Inferior parietal cortex (tissue), 1 donor: ENCODE measurements at regions not wholly inside any gene's neighbourhood (a gene's known extent, or its start where the extent isn't known, plus 50 kb on each side); places are given as distances from the start of the nearest gene placed in this dataset.

ENCODE experiments used
- DNase-seq: peaks from one replicate; pipeline ENCODE4 v3.0.0-alpha.2; 2016; ENCODE audit errors: extremely low spot score

DNA sequence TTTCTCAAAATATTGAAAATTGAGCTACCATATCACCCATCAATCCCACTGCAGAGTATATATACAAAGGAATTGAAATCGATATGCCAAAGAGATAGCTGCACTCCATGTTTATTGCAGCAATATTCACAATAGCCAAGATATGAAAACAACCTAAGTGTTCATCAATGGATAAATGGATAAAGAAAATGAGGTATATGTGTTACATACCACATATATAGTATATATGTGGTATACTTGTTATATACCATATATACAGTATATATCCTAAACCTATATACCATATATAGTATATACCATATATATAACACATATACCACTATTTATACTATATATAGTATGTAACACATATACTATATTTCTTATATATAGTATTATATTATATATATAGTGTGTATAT lies 313.3 kb downstream of the ZNF608 start:
- DNase-seq: no peak

DNA sequence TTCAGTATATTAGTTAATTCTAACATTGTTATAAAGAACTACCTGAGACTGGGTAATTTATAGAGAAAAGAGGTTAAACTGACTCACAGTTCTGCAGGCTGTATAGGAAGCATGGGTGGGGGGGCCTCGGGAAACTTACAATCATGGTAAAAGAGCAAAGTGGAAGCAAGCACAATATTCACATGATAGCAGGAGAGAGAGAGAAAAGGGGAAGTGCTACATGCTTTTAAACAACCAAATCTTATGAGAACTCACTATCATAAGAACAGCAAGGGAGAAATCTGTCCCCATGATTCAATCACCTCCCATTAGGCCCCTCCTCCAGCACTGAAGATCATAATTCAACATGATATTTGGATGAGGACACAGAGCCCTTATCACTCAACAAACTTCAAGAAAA lies 324.9 kb downstream of the ZNF608 start:
- DNase-seq: no peak

GRCh38 chr5:124420952-124421351 lies 325.5 kb downstream of the ZNF608 start:
- DNase-seq: no peak

- DNase-seq: no peak
Observed at GRCh38 chr5:124419531-124419930, 326.9 kb downstream of the ZNF608 start.

DNA sequence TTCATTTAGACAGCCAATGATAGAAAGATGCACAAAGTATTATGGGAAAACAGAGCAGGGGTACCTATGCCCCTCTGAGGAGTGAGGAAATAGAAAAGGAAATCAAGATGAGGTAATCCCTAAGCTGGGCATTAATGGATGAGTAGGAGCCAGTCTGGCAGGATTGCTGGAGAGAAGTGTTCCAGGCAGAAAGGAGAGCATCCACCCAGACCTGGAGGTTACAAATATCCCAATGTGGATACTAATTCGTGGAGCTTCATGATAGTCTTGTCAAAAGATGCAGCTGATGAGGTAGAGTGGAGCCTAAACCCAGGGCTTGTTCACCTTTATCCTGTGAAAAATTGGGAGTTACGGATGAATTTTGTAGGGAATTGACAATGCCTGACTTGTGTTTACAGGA lies 328.0 kb downstream of the ZNF608 start:
- DNase-seq: no peak

DNA sequence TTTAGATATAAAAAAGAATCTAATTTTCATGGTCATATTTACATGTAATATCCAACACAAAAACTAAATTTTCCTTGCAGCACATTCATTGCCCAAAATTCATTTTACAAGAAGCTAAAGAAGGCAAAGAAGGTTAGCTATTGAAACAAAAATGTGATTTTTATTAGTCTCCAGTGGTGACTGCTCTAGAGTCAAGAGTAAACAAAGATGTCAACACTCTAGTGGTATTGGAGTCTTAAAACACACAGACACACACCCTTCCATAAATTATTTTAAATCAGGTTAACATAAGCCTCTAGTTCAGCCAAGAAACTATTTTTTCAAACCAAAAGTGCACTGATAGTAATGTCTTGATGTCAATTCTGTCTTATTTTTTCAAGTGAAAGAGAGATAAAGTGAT lies 329.2 kb downstream of the ZNF608 start:
- DNase-seq: no peak

DNA sequence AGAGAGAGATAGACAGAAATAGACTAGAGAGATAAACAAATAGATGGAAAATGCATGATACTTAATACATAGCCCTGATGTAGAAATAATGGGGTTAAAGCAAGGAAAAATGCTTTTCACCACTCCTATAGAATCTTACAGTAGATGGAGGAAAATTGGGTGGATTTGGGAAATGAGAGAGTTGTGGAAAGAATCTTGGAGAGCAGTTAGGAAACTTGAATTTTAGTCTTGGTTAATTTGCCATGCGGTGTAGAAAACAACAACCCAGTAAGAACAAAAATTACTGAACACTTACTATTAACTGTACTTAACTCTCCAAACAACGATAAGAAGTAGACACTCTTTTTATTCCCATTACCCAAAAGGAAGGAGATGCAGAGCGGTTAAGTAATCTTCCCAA lies 329.8 kb downstream of the ZNF608 start:
- DNase-seq: no peak

- no peak for DNase-seq
Observed at GRCh38 chr5:124414973-124415372, 331.5 kb downstream of the ZNF608 start.

GRCh38 chr5:124410539-124411488 lies 335.6 kb downstream of the ZNF608 start:
- DNase-seq: no peak

GRCh38 chr5:124408738-124409453 lies 337.5 kb downstream of the ZNF608 start:
- no peak for DNase-seq

- no peak for DNase-seq
Observed at GRCh38 chr5:124404796-124405195, 341.6 kb downstream of the ZNF608 start.

DNA sequence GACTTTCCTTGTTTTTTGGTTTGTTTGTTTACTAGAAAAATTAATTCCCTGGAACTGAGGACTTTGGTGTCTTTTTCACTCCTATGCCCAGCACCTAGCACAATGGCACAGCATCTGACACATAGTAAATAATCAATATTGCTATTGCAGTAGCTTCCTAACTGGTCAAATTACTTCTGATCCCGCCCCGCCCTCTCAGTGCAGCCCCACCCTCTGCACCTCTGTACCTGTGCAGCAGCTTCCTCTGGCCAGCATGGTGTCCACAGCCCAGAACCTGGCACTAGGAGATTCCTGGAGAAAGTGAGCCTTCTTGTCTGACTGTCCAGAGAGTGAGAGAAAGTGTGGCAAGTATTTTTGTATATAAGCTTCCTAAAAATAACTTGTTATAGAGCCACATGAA lies 343.2 kb downstream of the ZNF608 start:
- DNase-seq: no peak

- no peak for DNase-seq
Observed at GRCh38 chr5:124402144-124402581, 344.3 kb downstream of the ZNF608 start.

- DNase-seq: no peak
Observed at GRCh38 chr5:124401476-124402143, 344.8 kb downstream of the ZNF608 start.

DNA sequence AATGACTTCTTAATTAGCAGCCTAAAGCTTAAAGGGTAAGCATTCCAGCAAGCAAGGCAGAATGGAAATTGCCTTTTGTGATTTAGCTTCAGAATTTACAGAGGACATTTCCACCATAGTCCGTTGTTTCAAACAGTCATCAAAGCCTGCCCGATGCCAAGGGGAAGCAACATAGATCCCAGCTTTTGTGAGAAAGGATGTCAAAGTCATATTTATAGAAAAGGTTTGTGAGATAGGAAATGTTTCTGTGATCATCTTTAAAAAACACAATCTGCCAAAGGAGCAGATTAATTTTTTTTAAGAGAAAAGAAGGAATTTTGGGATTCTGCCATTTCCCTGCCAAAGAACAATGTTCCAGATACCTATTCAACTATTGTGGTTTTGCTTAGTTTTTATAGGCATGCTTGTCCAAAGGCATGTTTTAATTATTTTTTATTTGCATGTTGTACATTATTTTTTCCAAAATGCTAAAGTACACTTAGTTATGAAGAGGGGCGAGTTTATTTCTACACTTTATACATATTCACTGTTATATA lies 346.9 kb downstream of the ZNF608 start:
- no peak for DNase-seq

- no peak for DNase-seq
Observed at GRCh38 chr5:124398460-124398859, 348.0 kb downstream of the ZNF608 start.

DNA sequence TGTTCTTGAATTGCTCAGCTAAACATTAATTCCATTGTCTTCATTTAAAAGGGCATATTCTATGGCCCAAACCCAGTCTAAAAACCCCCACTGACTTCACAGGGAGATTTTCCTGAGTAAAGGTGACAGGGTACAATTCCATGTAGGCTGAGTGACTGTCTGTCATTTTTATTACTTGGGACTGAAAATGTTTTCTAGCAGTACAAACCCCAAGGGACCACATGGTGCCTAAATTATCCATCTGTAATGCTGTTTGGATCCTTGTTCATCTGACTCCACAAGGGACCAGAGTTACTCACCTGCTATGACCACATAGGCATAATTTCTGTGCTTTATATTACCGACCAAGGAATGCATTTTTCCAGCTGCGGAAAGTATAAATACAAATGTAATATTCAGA lies 349.1 kb downstream of the ZNF608 start:
- DNase-seq: no peak

GRCh38 chr5:124395926-124396325 lies 350.5 kb downstream of the ZNF608 start:
- DNase-seq: peak; percentile 39

- DNase-seq: peak; percentile 59
Observed at GRCh38 chr5:124395287-124395686, 351.2 kb downstream of the ZNF608 start.

DNA sequence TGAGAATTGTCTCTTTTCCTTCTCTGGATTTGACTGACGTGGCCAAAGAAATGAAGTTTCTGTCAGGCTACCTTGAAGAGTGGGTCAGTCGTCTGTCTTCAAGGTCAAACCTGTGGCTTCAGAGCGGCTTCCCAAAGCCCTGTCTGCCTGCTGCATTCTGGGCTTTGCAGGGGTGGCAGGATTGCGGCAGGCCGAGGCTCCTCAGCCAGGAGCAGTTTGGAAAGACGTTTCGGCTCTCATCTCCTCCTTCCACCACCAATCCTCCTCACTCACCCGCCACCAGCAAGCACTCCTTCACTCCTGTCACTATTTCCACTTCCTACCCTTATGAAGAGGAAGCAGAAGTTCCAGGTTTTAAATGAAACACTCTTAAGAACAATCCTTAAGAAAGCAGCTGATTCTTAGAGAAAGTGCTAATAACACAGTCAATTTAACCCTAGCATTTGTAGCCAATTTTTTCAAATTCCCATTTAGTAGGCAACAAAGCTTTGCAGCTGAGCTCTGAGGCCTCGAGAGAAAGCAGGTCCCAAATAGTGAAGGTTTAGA lies 351.7 kb downstream of the ZNF608 start:
- peak; percentile 42 for DNase-seq

DNA sequence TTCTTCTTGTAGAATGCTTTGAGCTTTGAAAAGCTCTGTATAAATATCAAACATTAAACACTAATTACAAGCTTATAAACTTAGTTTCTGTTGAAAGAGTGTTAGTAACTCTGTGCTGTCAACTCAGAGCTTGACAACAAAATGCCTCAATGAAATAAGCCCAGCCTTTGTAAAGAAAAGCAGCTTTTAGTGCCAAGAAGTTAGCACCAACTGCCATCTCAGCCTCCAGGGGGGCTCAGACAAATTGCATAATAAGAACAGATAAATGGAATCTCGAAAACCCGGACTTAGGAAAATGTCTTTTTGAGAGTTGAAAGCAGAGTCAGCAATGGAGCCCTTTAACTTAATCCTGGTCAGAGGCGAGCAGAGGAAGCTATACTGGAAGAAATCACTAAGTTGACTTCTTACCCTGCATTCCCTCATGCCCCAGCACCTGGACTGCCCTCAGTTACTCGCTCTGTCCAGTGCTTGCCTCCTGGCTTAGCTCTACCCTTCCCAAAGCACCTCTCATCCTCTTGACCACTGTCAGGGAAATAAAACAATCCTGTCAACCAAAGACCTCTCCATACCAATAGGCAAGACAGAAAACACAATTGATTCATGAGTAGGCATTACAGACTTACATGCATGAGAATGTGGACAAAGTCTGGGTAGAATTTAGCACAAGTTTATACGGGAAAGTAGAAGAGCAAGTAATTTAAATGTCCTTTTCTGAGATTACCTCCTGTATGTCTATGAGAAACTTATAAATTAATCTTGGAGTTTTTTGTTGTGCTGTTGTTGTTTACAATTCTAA lies 352.7 kb downstream of the ZNF608 start:
- DNase-seq: peak; percentile 43
